Panc1 (cell line): ENCODE measurements at regions not wholly inside any gene's neighbourhood (a gene's known extent, or its start where the extent isn't known, plus 50 kb on each side); places are given as distances from the start of the nearest gene placed in this dataset.

Experiments
- POLR2AphosphoS5 ChIP-seq: IDR thresholded peaks from 2 replicates; pipeline ENCODE4 v1.6.1; 2012; ENCODE audit warnings: mild to moderate bottlenecking, low read depth, low read length, moderate library complexity
- SIN3A ChIP-seq: IDR thresholded peaks from 2 replicates; pipeline ENCODE4 v1.6.1; 2012; ENCODE audit warnings: low read depth, mild to moderate bottlenecking, low read length, moderate library complexity, borderline replicate concordance; ENCODE audit not compliant: insufficient read depth
- TCF7L2 ChIP-seq: IDR thresholded peaks from 2 replicates; pipeline ENCODE4 v1.6.1; 2011; ENCODE audit warnings: mild to moderate bottlenecking, low read depth, low read length, inconsistent platforms
- TF ChIP-seq, protein P1 (sequence below): fragments of 450-650 bp; IDR thresholded peaks from 2 replicates; pipeline ENCODE4 v1.5.1; 2017; ENCODE audit warnings: mild to moderate bottlenecking
- TF ChIP-seq, protein P2 (sequence below), 2 experiments: IDR thresholded peaks; 2 replicates each; pipeline ENCODE4 v1.6.1; 2011 to 2012; ENCODE audit warnings: low read depth in 2 of 2, control low read depth in 1 of 2, low read length in 1 of 2, mild to moderate bottlenecking in 1 of 2, moderate library complexity in 1 of 2; ENCODE audit not compliant: insufficient read depth in 1 of 2

DNA sequence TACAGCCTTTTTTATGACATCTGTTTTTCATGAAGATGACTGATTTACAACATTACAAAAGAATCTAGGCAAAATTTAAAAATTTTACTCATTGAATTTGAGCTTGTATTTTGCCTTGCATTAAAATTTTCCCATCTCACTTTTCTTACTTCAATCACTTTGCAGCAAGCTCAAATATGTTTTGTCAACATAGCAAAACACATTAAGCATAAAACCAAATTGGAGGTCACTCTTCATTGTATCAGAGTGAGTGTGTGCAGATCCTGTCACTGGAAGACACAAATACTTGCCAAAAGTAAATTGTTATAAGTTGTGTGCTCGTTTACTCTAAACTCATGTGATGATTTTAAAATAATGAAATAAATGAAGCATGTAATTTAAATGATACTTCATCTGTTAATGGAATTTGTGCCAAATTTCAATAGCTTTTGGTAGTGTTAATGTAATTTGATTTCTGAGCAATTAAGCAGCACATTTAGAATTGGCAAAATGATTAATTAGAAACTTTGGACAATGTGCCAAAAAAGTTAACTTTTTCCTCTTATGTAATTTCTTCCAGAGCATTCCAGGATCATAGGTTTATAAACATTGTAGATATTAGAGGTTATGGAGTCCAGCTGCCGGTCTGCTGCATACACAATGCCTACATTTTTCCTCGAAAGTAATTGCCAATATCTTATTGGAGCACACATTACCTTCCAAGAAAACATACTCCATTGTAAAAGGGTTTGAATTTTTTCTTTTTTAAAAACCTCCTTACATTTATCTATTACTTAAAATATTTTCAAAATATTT lies 1078.2 kb upstream of the LRRTM3 start:
- TF ChIP-seq, protein P1, sequence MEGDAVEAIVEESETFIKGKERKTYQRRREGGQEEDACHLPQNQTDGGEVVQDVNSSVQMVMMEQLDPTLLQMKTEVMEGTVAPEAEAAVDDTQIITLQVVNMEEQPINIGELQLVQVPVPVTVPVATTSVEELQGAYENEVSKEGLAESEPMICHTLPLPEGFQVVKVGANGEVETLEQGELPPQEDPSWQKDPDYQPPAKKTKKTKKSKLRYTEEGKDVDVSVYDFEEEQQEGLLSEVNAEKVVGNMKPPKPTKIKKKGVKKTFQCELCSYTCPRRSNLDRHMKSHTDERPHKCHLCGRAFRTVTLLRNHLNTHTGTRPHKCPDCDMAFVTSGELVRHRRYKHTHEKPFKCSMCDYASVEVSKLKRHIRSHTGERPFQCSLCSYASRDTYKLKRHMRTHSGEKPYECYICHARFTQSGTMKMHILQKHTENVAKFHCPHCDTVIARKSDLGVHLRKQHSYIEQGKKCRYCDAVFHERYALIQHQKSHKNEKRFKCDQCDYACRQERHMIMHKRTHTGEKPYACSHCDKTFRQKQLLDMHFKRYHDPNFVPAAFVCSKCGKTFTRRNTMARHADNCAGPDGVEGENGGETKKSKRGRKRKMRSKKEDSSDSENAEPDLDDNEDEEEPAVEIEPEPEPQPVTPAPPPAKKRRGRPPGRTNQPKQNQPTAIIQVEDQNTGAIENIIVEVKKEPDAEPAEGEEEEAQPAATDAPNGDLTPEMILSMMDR: no peak
- TF ChIP-seq, protein P2, sequence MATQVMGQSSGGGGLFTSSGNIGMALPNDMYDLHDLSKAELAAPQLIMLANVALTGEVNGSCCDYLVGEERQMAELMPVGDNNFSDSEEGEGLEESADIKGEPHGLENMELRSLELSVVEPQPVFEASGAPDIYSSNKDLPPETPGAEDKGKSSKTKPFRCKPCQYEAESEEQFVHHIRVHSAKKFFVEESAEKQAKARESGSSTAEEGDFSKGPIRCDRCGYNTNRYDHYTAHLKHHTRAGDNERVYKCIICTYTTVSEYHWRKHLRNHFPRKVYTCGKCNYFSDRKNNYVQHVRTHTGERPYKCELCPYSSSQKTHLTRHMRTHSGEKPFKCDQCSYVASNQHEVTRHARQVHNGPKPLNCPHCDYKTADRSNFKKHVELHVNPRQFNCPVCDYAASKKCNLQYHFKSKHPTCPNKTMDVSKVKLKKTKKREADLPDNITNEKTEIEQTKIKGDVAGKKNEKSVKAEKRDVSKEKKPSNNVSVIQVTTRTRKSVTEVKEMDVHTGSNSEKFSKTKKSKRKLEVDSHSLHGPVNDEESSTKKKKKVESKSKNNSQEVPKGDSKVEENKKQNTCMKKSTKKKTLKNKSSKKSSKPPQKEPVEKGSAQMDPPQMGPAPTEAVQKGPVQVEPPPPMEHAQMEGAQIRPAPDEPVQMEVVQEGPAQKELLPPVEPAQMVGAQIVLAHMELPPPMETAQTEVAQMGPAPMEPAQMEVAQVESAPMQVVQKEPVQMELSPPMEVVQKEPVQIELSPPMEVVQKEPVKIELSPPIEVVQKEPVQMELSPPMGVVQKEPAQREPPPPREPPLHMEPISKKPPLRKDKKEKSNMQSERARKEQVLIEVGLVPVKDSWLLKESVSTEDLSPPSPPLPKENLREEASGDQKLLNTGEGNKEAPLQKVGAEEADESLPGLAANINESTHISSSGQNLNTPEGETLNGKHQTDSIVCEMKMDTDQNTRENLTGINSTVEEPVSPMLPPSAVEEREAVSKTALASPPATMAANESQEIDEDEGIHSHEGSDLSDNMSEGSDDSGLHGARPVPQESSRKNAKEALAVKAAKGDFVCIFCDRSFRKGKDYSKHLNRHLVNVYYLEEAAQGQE (IDR thresholded peaks at IDR 0.05; ENCODE audit: insufficient read depth in 1 of 2, low read depth in 2 of 2, low read length in 1 of 2): no peak
- TF ChIP-seq POLR2AphosphoS5: no peak
- TF ChIP-seq SIN3A: no peak
- TF ChIP-seq TCF7L2: no peak
